Fibroblast of mammary gland (primary cell): ENCODE measurements at regions not wholly inside any gene's neighbourhood (a gene's known extent, or its start where the extent isn't known, plus 50 kb on each side); places are given as distances from the start of the nearest gene placed in this dataset.

Experiments
- DNase-seq: peaks from one replicate; pipeline ENCODE4 v3.0.0-alpha.2; 2010; ENCODE audit warnings: low read depth
- H3K4me3 ChIP-seq: 2 replicates; pipeline ENCODE4 v1.5.1; 2011; ENCODE audit warnings: low read depth, mild to moderate bottlenecking, low read length, moderate library complexity; ENCODE audit not compliant: control insufficient read depth
- CTCF ChIP-seq: conservative IDR thresholded peaks from 2 replicates; pipeline ENCODE4 v1.5.1; 2011; ENCODE audit warnings: low read depth, low read length, inconsistent platforms; ENCODE audit not compliant: control insufficient read depth, insufficient read depth

- H3K4me3 ChIP-seq, result no peak overlapping the region
- TF ChIP-seq CTCF, result no peak
- DNase-seq, result no peak
Observed at GRCh38 chr2:133685636-133686215, 117.5 kb upstream of the NCKAP5 start.

- DNase-seq, result no peak
- no peak for TF ChIP-seq CTCF
- H3K4me3 ChIP-seq, result no peak overlapping the region
Observed at GRCh38 chr2:133690780-133691179, 122.5 kb upstream of the NCKAP5 start.

GRCh38 chr2:133691336-133691735 is 123.1 kb upstream of the NCKAP5 start:
- DNase-seq, result no peak
- TF ChIP-seq CTCF, result no peak
- no peak overlapping the region for H3K4me3 ChIP-seq

DNA sequence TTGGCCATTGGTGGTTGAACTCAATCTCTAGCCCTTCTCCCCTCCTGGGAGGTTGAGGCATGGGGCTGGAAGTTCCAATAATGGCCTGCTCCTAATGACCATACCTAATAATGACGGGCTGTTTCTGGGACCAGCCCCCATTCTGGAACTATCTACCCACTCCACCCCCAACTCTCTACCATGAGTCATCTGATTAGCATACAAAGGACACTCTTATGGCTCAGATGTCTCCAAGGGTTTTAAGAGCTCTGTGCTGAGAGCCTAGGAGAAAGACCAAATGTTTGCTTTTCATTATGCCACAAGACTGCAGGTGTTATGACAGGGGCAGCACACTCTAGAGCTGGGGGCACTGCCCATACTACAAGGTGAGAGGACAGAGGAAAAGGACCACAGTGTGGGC is 137.0 kb upstream of the NCKAP5 start:
- TF ChIP-seq CTCF, result no peak
- no peak overlapping the region for H3K4me3 ChIP-seq
- no peak for DNase-seq

DNA sequence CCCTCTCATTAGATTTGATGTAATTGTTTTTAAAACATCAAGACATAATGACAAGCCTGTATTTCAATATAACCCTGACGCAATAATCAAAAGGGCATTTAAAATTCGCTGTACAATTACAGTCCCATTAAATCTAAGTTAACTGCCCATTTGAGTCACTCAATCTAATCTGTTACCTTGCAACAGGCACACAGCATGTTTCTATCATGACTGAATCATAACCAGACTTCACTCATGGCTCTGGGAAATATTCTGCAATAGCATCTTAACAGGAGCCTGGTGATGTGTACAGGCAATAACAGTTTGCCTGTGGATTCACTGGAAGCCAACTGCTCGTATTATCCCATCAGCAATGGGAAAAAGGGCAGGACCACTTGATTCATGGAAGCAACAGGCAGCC is 142.3 kb upstream of the NCKAP5 start:
- no peak for DNase-seq
- H3K4me3 ChIP-seq, result no peak overlapping the region
- TF ChIP-seq CTCF, result no peak

DNA sequence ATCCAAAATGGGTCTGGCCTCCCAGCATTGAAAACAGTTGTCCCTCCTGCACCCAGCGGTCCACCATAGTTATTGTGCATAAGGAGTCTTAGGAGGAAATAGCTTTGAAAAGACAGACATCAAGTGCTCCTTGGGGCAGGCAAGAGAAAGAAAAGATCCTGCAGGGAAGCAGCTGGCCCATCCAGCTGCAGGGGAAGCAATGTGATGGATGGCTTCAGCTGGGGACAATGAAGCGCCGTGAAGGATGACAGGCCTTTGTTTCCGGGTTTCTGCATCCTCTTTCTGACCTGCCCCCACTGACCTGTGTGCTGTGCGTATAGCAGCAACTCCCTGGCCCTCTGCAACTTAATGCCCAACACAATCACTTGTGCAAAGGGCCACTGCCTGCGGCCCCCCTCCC is 142.9 kb upstream of the NCKAP5 start:
- TF ChIP-seq CTCF, result no peak
- no peak overlapping the region for H3K4me3 ChIP-seq
- no peak for DNase-seq

GRCh38 chr2:133711806-133712205 is 143.5 kb upstream of the NCKAP5 start:
- TF ChIP-seq CTCF, result no peak

More at GRCh38 chr2:133711806-133712205, 143.5 kb upstream of the NCKAP5 start:
- H3K4me3 ChIP-seq, result no peak overlapping the region
- DNase-seq, result no peak
